ENCODE measurements at regions not wholly inside any gene's neighbourhood (a gene's known extent, or its start where the extent isn't known, plus 50 kb on each side); places are given as distances from the start of the nearest gene placed in this dataset.
A peak's percentile ranks its signal among the peaks of the same experiment; 100 is the strongest.

GRCh38 chr17:36668824-36669223 is 67.4 kb downstream of the MRM1 start:
- H4K8ac ChIP-seq (ENCODE audit: low read depth, low read length): no peak overlapping the region

GRCh38 chr17:36671144-36671543 is 69.8 kb downstream of the MRM1 start:
- H2BK5ac ChIP-seq (ENCODE audit: low read length): no peak overlapping the region
- no peak overlapping the region for H2AK5ac ChIP-seq (ENCODE audit: low read depth, low read length)
- no peak overlapping the region for H3K14ac ChIP-seq (ENCODE audit: low read length)
- no peak overlapping the region for H3K23ac ChIP-seq (ENCODE audit: low read depth, low read length, poor library complexity)
- no peak overlapping the region for H2BK120ac ChIP-seq (ENCODE audit: low read depth, low read length)
- no peak overlapping the region for H3K4me3 ChIP-seq (ENCODE audit: low read length in 2 of 2)
- no peak overlapping the region for H2BK12ac ChIP-seq (ENCODE audit: low read length)
- no peaks in the 10 kb centered on the region for H3K36me3 ChIP-seq (replicated peaks in 1 of 2; ENCODE audit: control insufficient read depth in 2 of 2, insufficient read depth in 2 of 2, low read length in 2 of 2)
- no peak overlapping the region for H3K27ac ChIP-seq (replicated peaks; ENCODE audit: low read length)
- WGBS, 2 donors (ENCODE audit: extremely low coverage in 2 of 2, insufficient read length in 2 of 2, insufficient replicate concordance in 1 of 2): no CpG with 5 or more reads among the region's 3 CpGs
- H2AFZ ChIP-seq (ENCODE audit: low read length): no peak overlapping the region
- no peak for DNase-seq (ENCODE audit: low spot score)
- H4K91ac ChIP-seq (ENCODE audit: low read depth, low read length, poor library complexity): no peak overlapping the region
- no peak overlapping the region for H2BK15ac ChIP-seq (ENCODE audit: low read length)
- H3K4ac ChIP-seq (ENCODE audit: low read length): no peak overlapping the region
- no peaks in the 10 kb centered on the region for H3K9me3 ChIP-seq (replicated peaks in 1 of 2; ENCODE audit: control insufficient read depth in 2 of 2, insufficient read depth in 1 of 2, low read depth in 1 of 2, low read length in 2 of 2)
- no peak overlapping the region for H3K9ac ChIP-seq (ENCODE audit: low read depth, low read length, poor library complexity)
- H4K8ac ChIP-seq (ENCODE audit: low read depth, low read length): no peak overlapping the region
- peaks cover 0 to 10% of the 10 kb centered on the region in 2 donors for H3K4me1 ChIP-seq (ENCODE audit: control insufficient read depth in 2 of 2, insufficient read depth in 1 of 2, low read depth in 1 of 2, low read length in 2 of 2)
- no peak overlapping the region for H3K4me2 ChIP-seq (ENCODE audit: insufficient read depth, low read length, poor library complexity, severe bottlenecking)
- no peak overlapping the region for H3K18ac ChIP-seq (ENCODE audit: low read length)
- H3K27me3 ChIP-seq (ENCODE audit: control insufficient read depth in 3 of 3, insufficient read depth in 3 of 3, low read depth in 1 of 3, low read length in 3 of 3): peaks cover 0 to 36% (median 0%) of the 10 kb centered on the region in 3 experiments
- H3K79me1 ChIP-seq (ENCODE audit: low read depth, low read length): no peaks in the 10 kb centered on the region

More at GRCh38 chr17:36668824-36669223, 67.4 kb downstream of the MRM1 start:
- Histone ChIP-seq H2BK5ac (ENCODE audit: low read length) (no peak overlapping the region), H3K9ac (ENCODE audit: low read depth, low read length, poor library complexity) (no peak overlapping the region), H3K23ac (ENCODE audit: low read depth, low read length, poor library complexity) (no peak overlapping the region), H3K4me1 (ENCODE audit: control insufficient read depth in 2 of 2, insufficient read depth in 1 of 2, low read depth in 1 of 2, low read length in 2 of 2) (peaks cover 0 to 10% of the 10 kb centered on the region in 2 donors), H3K14ac (ENCODE audit: low read length) (no peak overlapping the region), H3K27me3 (ENCODE audit: control insufficient read depth in 3 of 3, insufficient read depth in 3 of 3, low read depth in 1 of 3, low read length in 3 of 3) (peaks cover 0 to 32% (median 0%) of the 10 kb centered on the region in 3 experiments), H3K4me3 (ENCODE audit: low read length in 2 of 2) (no peak overlapping the region), H3K27ac (replicated peaks; ENCODE audit: low read length) (no peak overlapping the region), H2BK15ac (ENCODE audit: low read length) (no peak overlapping the region), H2AK5ac (ENCODE audit: low read depth, low read length) (no peak overlapping the region), H3K4me2 (ENCODE audit: insufficient read depth, low read length, poor library complexity, severe bottlenecking) (no peak overlapping the region), H2AFZ (ENCODE audit: low read length) (no peak overlapping the region), H3K4ac (ENCODE audit: low read length) (no peak overlapping the region), H3K9me3 (replicated peaks in 1 of 2; ENCODE audit: control insufficient read depth in 2 of 2, insufficient read depth in 1 of 2, low read depth in 1 of 2, low read length in 2 of 2) (no peaks in the 10 kb centered on the region), H3K79me1 (ENCODE audit: low read depth, low read length) (no peaks in the 10 kb centered on the region), H4K91ac (ENCODE audit: low read depth, low read length, poor library complexity) (no peak overlapping the region), H2BK120ac (ENCODE audit: low read depth, low read length) (no peak overlapping the region), H3K18ac (ENCODE audit: low read length) (no peak overlapping the region), H2BK12ac (ENCODE audit: low read length) (no peak overlapping the region), H3K36me3 (replicated peaks in 1 of 2; ENCODE audit: control insufficient read depth in 2 of 2, insufficient read depth in 2 of 2, low read length in 2 of 2) (no peaks in the 10 kb centered on the region)
- no CpG with 5 or more reads among the region's 1 CpG for WGBS, 2 donors (ENCODE audit: extremely low coverage in 2 of 2, insufficient read length in 2 of 2, insufficient replicate concordance in 1 of 2)
- no peak for DNase-seq (ENCODE audit: low spot score)

GRCh38 chr17:36672403-36672918 is 71.1 kb downstream of the MRM1 start:
- no peaks in the 10 kb centered on the region for H3K36me3 ChIP-seq (replicated peaks in 1 of 2; ENCODE audit: control insufficient read depth in 2 of 2, insufficient read depth in 2 of 2, low read length in 2 of 2)
- peak overlapping the region; percentile 11 for H2BK15ac ChIP-seq (ENCODE audit: low read length)
- peaks cover 0 to 10% of the 10 kb centered on the region in 2 donors for H3K4me1 ChIP-seq (ENCODE audit: control insufficient read depth in 2 of 2, insufficient read depth in 1 of 2, low read depth in 1 of 2, low read length in 2 of 2)
- H4K8ac ChIP-seq (ENCODE audit: low read depth, low read length): no peak overlapping the region
- H3K27me3 ChIP-seq (ENCODE audit: control insufficient read depth in 3 of 3, insufficient read depth in 3 of 3, low read depth in 1 of 3, low read length in 3 of 3): peaks cover 0 to 39% (median 0%) of the 10 kb centered on the region in 3 experiments
- no peak overlapping the region for H3K14ac ChIP-seq (ENCODE audit: low read length)
- no peak overlapping the region for H2BK12ac ChIP-seq (ENCODE audit: low read length)
- no peaks in the 10 kb centered on the region for H3K9me3 ChIP-seq (replicated peaks in 1 of 2; ENCODE audit: control insufficient read depth in 2 of 2, insufficient read depth in 1 of 2, low read depth in 1 of 2, low read length in 2 of 2)
- no peak overlapping the region for H2BK120ac ChIP-seq (ENCODE audit: low read depth, low read length)
- no CpG with 5 or more reads among the region's 7 CpGs for WGBS, 2 donors (ENCODE audit: extremely low coverage in 2 of 2, insufficient read length in 2 of 2, insufficient replicate concordance in 1 of 2)
- H3K23ac ChIP-seq (ENCODE audit: low read depth, low read length, poor library complexity): no peak overlapping the region
- no peak for DNase-seq (ENCODE audit: low spot score)
- no peak overlapping the region for H3K4me2 ChIP-seq (ENCODE audit: insufficient read depth, low read length, poor library complexity, severe bottlenecking)
- H3K27ac ChIP-seq (replicated peaks; ENCODE audit: low read length): peak overlapping the region; percentile 65
- H3K4ac ChIP-seq (ENCODE audit: low read length): no peak overlapping the region
- no peak overlapping the region for H4K91ac ChIP-seq (ENCODE audit: low read depth, low read length, poor library complexity)
- H2AK5ac ChIP-seq (ENCODE audit: low read depth, low read length): peak overlapping the region; percentile 92
- no peak overlapping the region for H3K9ac ChIP-seq (ENCODE audit: low read depth, low read length, poor library complexity)
- H3K18ac ChIP-seq (ENCODE audit: low read length): peak overlapping the region; percentile 89
- H3K79me1 ChIP-seq (ENCODE audit: low read depth, low read length): no peaks in the 10 kb centered on the region
- no peak overlapping the region for H2AFZ ChIP-seq (ENCODE audit: low read length)
- H2BK5ac ChIP-seq (ENCODE audit: low read length): no peak overlapping the region
- no peak overlapping the region for H3K4me3 ChIP-seq (ENCODE audit: low read length in 2 of 2)

- Histone ChIP-seq H3K79me1 (ENCODE audit: low read depth, low read length) (no peaks in the 10 kb centered on the region), H3K4me2 (ENCODE audit: insufficient read depth, low read length, poor library complexity, severe bottlenecking) (no peak overlapping the region), H3K18ac (ENCODE audit: low read length) (peak overlapping the region; percentile 89), H4K8ac (ENCODE audit: low read depth, low read length) (no peak overlapping the region), H3K4me3 (ENCODE audit: low read length in 2 of 2) (no peak overlapping the region), H3K14ac (ENCODE audit: low read length) (peak overlapping the region; percentile 1), H2AFZ (ENCODE audit: low read length) (no peak overlapping the region), H2BK12ac (ENCODE audit: low read length) (no peak overlapping the region), H3K36me3 (replicated peaks in 1 of 2; ENCODE audit: control insufficient read depth in 2 of 2, insufficient read depth in 2 of 2, low read length in 2 of 2) (no peaks in the 10 kb centered on the region), H3K4me1 (ENCODE audit: control insufficient read depth in 2 of 2, insufficient read depth in 1 of 2, low read depth in 1 of 2, low read length in 2 of 2) (peaks cover 0 to 10% of the 10 kb centered on the region in 2 donors), H3K27me3 (ENCODE audit: control insufficient read depth in 3 of 3, insufficient read depth in 3 of 3, low read depth in 1 of 3, low read length in 3 of 3) (peaks cover 0 to 33% (median 0%) of the 10 kb centered on the region in 3 experiments), H2BK5ac (ENCODE audit: low read length) (no peak overlapping the region), H3K23ac (ENCODE audit: low read depth, low read length, poor library complexity) (no peak overlapping the region), H3K27ac (replicated peaks; ENCODE audit: low read length) (peak overlapping the region; percentile 65), H2AK5ac (ENCODE audit: low read depth, low read length) (peak overlapping the region; percentile 92), H4K91ac (ENCODE audit: low read depth, low read length, poor library complexity) (no peak overlapping the region), H3K4ac (ENCODE audit: low read length) (no peak overlapping the region), H3K9me3 (replicated peaks in 1 of 2; ENCODE audit: control insufficient read depth in 2 of 2, insufficient read depth in 1 of 2, low read depth in 1 of 2, low read length in 2 of 2) (no peaks in the 10 kb centered on the region), H2BK15ac (ENCODE audit: low read length) (peak overlapping the region; percentile 11), H2BK120ac (ENCODE audit: low read depth, low read length) (no peak overlapping the region), H3K9ac (ENCODE audit: low read depth, low read length, poor library complexity) (no peak overlapping the region)
- no peak for DNase-seq (ENCODE audit: low spot score)
- WGBS, 2 donors (ENCODE audit: extremely low coverage in 2 of 2, insufficient read length in 2 of 2, insufficient replicate concordance in 1 of 2): no CpG with 5 or more reads among the region's 5 CpGs
Measured at GRCh38 chr17:36673068-36673467, 71.7 kb downstream of the MRM1 start.

All from neuronal stem cell (in vitro differentiated cells).